Skin epidermis (tissue), 12 donors: ENCODE measurements at regions not wholly inside any gene's neighbourhood (a gene's known extent, or its start where the extent isn't known, plus 50 kb on each side); places are given as distances from the start of the nearest gene placed in this dataset.

Source experiments
- H3K27ac ChIP-seq, 21 experiments: fragments of 200-600 bp; sonication (generic) in 11 of 21; one replicate each; pipeline ENCODE4 v1.5.0; 2020; ENCODE audit warnings: mild to moderate bottlenecking in 3 of 21, inconsistent platforms in 2 of 21, moderate library complexity in 2 of 21
- H3K4me3 ChIP-seq, 7 experiments: fragments of 200-600 bp; sonication (generic) in 2 of 7; one replicate each; pipeline ENCODE4 v1.5.0; 2020; ENCODE audit warnings: inconsistent platforms in 2 of 7, mild to moderate bottlenecking in 2 of 7, moderate library complexity in 1 of 7

DNA sequence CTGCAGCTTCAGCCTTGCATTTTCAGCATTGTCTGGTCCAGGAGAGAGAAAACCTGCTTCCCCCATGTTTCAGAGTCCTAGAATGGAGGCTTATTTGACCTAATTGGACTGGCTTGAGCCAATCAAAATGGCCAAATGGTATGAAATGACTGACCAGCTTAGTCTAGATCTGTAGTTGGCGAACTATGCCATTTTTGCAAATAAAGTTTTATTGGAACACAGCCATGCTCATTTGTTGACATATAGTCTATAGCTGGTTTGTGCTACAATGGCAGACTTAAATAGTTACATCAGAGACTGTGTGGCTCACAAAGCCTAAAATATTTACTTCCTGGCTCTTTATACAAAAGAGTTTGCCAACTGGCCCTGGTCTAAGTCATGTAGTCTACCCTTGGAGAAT lies 180.8 kb downstream of the HS3ST3B1 start:
- H3K4me3 ChIP-seq, result no peak overlapping the region
- no peak overlapping the region for H3K27ac ChIP-seq

GRCh38 chr17:14474591-14474990 lies 173.7 kb downstream of the HS3ST3B1 start:
- Histone ChIP-seq H3K4me3 (no peak overlapping the region), H3K27ac (no peak overlapping the region)

DNA sequence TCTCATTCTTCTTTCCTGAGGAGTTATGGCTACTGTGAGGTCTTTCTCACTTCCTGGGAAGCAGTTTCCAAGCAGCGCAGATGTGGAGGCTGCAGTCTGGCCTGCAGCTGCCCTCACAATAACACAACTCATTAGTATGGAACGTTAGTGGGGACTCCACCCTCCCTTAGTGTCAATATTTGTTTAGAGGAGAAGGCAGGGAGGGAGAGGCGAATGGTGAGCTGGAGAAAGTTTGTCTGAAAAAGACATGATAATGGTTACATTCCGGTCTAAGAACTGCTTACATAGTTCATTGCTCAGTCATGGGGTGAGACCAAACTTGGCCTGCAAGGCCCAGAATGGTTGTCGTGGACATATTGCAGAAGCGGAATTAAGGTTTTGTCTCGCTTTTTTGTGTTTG lies 170.2 kb downstream of the HS3ST3B1 start:
- Histone ChIP-seq H3K4me3 (no peak overlapping the region), H3K27ac (no peak overlapping the region)

DNA sequence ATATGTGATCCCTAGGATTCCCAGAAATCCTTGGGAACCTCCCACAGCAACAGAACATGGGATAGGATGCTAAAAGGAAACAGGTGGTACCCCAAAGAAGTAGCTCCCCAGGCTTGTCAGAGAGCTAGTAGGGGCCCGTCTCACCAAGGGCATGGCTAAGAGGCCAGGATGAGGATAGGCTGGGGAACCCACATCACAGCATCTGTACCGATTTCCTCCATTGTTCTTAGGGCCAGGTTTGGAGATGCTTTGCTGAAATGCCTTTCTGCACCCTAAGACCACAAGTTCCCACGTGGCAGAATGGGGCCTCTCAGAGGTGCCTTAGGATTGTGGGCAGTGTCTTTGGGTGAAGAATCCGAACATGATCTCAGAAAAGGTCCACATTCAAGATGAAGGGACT lies 169.5 kb downstream of the HS3ST3B1 start:
- H3K27ac ChIP-seq, result no peak overlapping the region
- no peak overlapping the region for H3K4me3 ChIP-seq

GRCh38 chr17:14469971-14470370 lies 169.1 kb downstream of the HS3ST3B1 start:
- Histone ChIP-seq H3K4me3 (no peak overlapping the region), H3K27ac (no peak overlapping the region)

- H3K4me3 ChIP-seq, result no peak overlapping the region
Measured at GRCh38 chr17:14468858-14469257, 168.0 kb downstream of the HS3ST3B1 start.

GRCh38 chr17:14461227-14461548 lies 160.3 kb downstream of the HS3ST3B1 start:
- H3K4me3 ChIP-seq, result no peak overlapping the region
- no peak overlapping the region for H3K27ac ChIP-seq

More at GRCh38 chr17:14468858-14469257, 168.0 kb downstream of the HS3ST3B1 start:
- no peak overlapping the region for H3K27ac ChIP-seq

DNA sequence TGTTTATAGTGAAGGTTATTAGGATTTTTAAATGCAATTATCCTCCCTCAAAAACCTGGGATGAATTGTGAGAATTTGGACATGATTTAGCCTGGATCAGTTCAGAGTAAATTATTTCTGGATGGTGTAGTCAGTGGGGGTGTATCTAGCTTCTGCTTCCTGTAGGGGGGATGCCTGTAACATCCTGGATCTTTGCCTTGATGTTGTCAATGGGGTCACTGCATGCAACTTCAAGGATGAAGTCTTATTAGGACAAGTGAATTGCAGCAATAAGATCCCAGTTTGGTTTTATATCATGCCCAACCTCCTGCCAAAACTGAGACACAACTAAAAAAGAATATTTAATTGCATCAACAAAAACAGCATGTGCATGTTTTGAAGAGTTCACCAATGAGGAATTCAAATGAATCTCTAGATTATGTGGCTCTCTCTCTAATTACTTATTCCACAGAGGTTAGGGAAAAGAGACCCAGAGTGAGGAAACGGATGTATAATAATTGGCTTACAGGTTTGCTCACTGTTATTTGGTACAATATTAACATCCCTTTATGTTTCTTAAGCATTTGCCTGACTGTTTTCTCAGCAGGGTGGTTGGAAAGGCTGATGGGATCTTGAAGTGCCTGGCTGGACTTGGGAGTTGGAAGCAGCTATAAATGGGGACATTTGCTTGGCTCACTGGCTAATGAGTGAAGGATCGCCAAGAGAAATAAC lies 159.8 kb downstream of the HS3ST3B1 start:
- Histone ChIP-seq H3K27ac (no peak overlapping the region), H3K4me3 (no peak overlapping the region)

DNA sequence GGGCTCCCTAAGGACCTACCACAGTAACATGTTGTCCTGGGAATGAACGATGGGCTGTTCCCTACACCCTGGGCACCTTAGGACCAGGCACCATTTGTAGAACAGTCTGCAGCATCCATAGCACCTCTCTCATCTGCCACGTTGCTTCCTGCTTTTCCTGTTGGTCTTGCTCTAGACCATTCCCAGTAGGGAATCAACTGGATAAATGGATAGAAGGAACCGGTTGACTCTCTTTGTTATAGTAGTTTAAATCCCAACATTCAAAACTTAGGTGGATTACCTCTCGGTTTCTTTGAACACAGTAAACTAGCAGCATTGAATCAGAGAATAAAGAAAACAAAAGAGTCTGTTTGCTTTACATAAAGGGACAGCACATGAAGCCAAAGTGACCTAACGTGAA lies 159.1 kb downstream of the HS3ST3B1 start:
- Histone ChIP-seq H3K4me3 (no peak overlapping the region), H3K27ac (no peak overlapping the region)

- no peak overlapping the region for H3K27ac ChIP-seq
Measured at GRCh38 chr17:14458724-14459123, 157.8 kb downstream of the HS3ST3B1 start.

GRCh38 chr17:14454746-14455145 lies 153.9 kb downstream of the HS3ST3B1 start:
- H3K4me3 ChIP-seq, result no peak overlapping the region
- no peak overlapping the region for H3K27ac ChIP-seq

More at GRCh38 chr17:14458724-14459123, 157.8 kb downstream of the HS3ST3B1 start:
- no peak overlapping the region for H3K4me3 ChIP-seq

GRCh38 chr17:14452856-14453255 lies 152.0 kb downstream of the HS3ST3B1 start:
- no peak overlapping the region for H3K27ac ChIP-seq
- no peak overlapping the region for H3K4me3 ChIP-seq

DNA sequence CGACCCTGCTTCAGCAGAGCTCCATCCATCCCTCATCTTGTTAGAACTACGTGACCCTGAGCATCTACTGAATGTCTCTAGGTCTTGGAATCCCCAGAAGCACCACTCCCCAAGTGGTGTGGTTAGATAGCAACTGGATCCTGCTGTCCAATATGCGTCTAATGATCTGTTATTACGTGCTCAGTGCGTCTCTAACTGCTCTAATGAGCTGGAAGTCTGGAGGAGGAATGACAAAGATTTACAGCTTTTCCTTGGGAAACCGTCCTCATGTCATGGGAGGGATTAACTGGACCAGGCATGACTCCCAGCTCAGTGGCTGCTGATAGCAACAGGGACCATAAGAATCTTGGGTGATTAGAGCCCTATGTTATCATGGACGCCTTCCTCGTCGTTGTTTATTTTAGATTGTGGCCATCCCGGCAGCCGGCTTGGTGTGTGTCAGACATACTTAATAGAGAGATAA lies 150.9 kb downstream of the HS3ST3B1 start:
- no peak overlapping the region for H3K27ac ChIP-seq
- no peak overlapping the region for H3K4me3 ChIP-seq

DNA sequence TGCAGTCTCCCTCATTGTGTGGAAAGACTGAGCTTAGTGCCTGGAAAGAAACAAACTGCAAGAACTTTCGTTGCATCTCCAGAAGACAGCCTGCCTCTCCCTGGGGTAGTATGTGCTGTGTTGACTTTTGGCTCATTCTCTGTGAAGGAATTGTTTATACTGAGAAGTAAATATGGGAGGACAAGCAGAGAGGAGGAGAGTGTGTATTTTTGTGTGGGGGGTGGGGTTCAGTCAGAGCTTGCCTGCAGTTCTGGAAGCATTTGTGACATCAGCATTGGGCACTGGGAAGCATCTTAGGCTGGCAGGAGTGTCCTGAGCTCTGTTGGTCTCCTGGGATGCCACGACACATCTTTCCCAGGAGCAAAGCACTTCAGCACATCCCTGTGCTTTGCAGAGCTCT lies 147.9 kb downstream of the HS3ST3B1 start:
- no peak overlapping the region for H3K27ac ChIP-seq
- no peak overlapping the region for H3K4me3 ChIP-seq

- no peak overlapping the region for H3K4me3 ChIP-seq
- no peak overlapping the region for H3K27ac ChIP-seq
Measured at GRCh38 chr17:14446825-14447224, 145.9 kb downstream of the HS3ST3B1 start.

- Histone ChIP-seq H3K4me3 (no peak overlapping the region), H3K27ac (no peak overlapping the region)
Measured at GRCh38 chr17:14444915-14445314, 144.0 kb downstream of the HS3ST3B1 start.

- Histone ChIP-seq H3K4me3 (no peak overlapping the region), H3K27ac (no peak overlapping the region)
Measured at GRCh38 chr17:14442798-14443528, 142.1 kb downstream of the HS3ST3B1 start.

GRCh38 chr17:14437176-14437575 lies 136.3 kb downstream of the HS3ST3B1 start:
- no peak overlapping the region for H3K4me3 ChIP-seq
- H3K27ac ChIP-seq, result no peak overlapping the region

GRCh38 chr17:14436266-14436665 lies 135.4 kb downstream of the HS3ST3B1 start:
- H3K27ac ChIP-seq, result no peak overlapping the region

GRCh38 chr17:14434506-14434905 lies 133.6 kb downstream of the HS3ST3B1 start:
- Histone ChIP-seq H3K4me3 (no peak overlapping the region), H3K27ac (no peak overlapping the region)

More at GRCh38 chr17:14436266-14436665, 135.4 kb downstream of the HS3ST3B1 start:
- H3K4me3 ChIP-seq, result no peak overlapping the region

- no peak overlapping the region for H3K27ac ChIP-seq
- H3K4me3 ChIP-seq, result no peak overlapping the region
Measured at GRCh38 chr17:14432079-14432478, 131.2 kb downstream of the HS3ST3B1 start.
